ENCODE measurements at regions not wholly inside any gene's neighbourhood (a gene's known extent, or its start where the extent isn't known, plus 50 kb on each side); places are given as distances from the start of the nearest gene placed in this dataset.
A peak's percentile ranks its signal among the peaks of the same experiment; 100 is the strongest.

- no peak for DNase-seq (ENCODE audit: low read depth in 2 of 2)
Measured at GRCh38 chr9:109549386-109549785, 51.3 kb upstream of the PTPN3 start.

- no peak for DNase-seq (ENCODE audit: low read depth in 2 of 2)
Measured at GRCh38 chr9:109551651-109552050, 53.5 kb upstream of the PTPN3 start.

- DNase-seq (ENCODE audit: low read depth in 2 of 2), result no peak
Measured at GRCh38 chr9:109555215-109555614, 57.1 kb upstream of the PTPN3 start.

GRCh38 chr9:109556061-109556460 lies 58.0 kb upstream of the PTPN3 start:
- DNase-seq (ENCODE audit: low read depth in 2 of 2), result no peak

GRCh38 chr9:109556786-109557185 lies 58.7 kb upstream of the PTPN3 start:
- DNase-seq (ENCODE audit: low read depth in 2 of 2), result no peak

GRCh38 chr9:109557481-109557880 lies 59.4 kb upstream of the PTPN3 start:
- DNase-seq (ENCODE audit: low read depth in 2 of 2), result no peak

- DNase-seq (ENCODE audit: low read depth in 2 of 2), result no peak
Measured at GRCh38 chr9:109558718-109559151, 60.6 kb upstream of the PTPN3 start.

- DNase-seq (ENCODE audit: low read depth in 2 of 2), result no peak
Measured at GRCh38 chr9:109560470-109561132, 62.5 kb upstream of the PTPN3 start.

GRCh38 chr9:109561137-109561536 lies 63.0 kb upstream of the PTPN3 start:
- DNase-seq (ENCODE audit: low read depth in 2 of 2), result no peak

- DNase-seq (ENCODE audit: low read depth in 2 of 2), result no peak
Measured at GRCh38 chr9:109568089-109568488, 70.0 kb upstream of the PTPN3 start.

GRCh38 chr9:109568568-109569210 lies 70.6 kb upstream of the PTPN3 start:
- DNase-seq (ENCODE audit: low read depth in 2 of 2), result no peak

- peak in 1 of 2 donors; percentile 3 for DNase-seq (ENCODE audit: low read depth in 2 of 2)
Measured at GRCh38 chr9:109574061-109574882, 76.2 kb upstream of the PTPN3 start.

- DNase-seq (ENCODE audit: low read depth in 2 of 2), result no peak
Measured at GRCh38 chr9:109576762-109577161, 78.7 kb upstream of the PTPN3 start.

- no peak for DNase-seq (ENCODE audit: low read depth in 2 of 2)
Measured at GRCh38 chr9:109579191-109579948, 81.3 kb upstream of the PTPN3 start.

- DNase-seq (ENCODE audit: low read depth in 2 of 2), result no peak
Measured at GRCh38 chr9:109582386-109582785, 84.3 kb upstream of the PTPN3 start.

- no peak for DNase-seq (ENCODE audit: low read depth in 2 of 2)
Measured at GRCh38 chr9:109584205-109584604, 86.1 kb upstream of the PTPN3 start.

- DNase-seq (ENCODE audit: low read depth in 2 of 2), result no peak
Measured at GRCh38 chr9:109585796-109586195, 87.7 kb upstream of the PTPN3 start.

- DNase-seq (ENCODE audit: low read depth in 2 of 2), result no peak
Measured at GRCh38 chr9:109586993-109587392, 88.9 kb upstream of the PTPN3 start.

- no peak for DNase-seq (ENCODE audit: low read depth in 2 of 2)
Measured at GRCh38 chr9:109588415-109588814, 90.3 kb upstream of the PTPN3 start.

GRCh38 chr9:109590966-109591365 lies 92.9 kb upstream of the PTPN3 start:
- DNase-seq (ENCODE audit: low read depth in 2 of 2), result no peak

GRCh38 chr9:109591691-109592090 lies 93.6 kb upstream of the PTPN3 start:
- no peak for DNase-seq (ENCODE audit: low read depth in 2 of 2)

- no peak for DNase-seq (ENCODE audit: low read depth in 2 of 2)
Measured at GRCh38 chr9:109593612-109594011, 95.5 kb upstream of the PTPN3 start.
